Dedifferentiated amniotic fluid mesenchymal stem cell (primary cell): ENCODE measurements at regions not wholly inside any gene's neighbourhood (a gene's known extent, or its start where the extent isn't known, plus 50 kb on each side); places are given as distances from the start of the nearest gene placed in this dataset.
A peak's percentile ranks its signal among the peaks of the same experiment; 100 is the strongest.

Source experiments
- DNase-seq: peaks from one replicate; pipeline ENCODE4 v3.0.0-alpha.2; 2016; ENCODE audit errors: extremely low spot score

GRCh38 chr12:91853350-91854127 is 292.1 kb downstream of the BTG1 start:
- no peak for DNase-seq

DNA sequence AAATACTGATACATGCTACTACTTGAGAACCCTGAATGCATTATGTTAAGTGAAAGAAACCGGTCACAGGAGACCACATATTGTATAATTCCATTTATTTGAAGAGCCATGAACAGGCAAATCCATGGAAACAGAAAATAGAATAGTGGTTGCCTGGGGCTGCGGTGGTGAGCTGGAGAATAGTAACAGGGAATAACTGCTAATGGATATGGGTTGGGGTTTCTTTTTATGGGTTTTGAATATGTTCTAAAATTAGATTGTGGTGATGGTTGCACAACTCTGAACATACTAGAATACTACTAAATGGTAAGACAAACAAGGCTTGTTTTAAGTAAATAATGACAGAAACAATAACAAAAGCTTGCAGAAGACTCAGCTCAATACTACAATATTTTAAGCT is 293.0 kb downstream of the BTG1 start:
- DNase-seq = no peak

DNA sequence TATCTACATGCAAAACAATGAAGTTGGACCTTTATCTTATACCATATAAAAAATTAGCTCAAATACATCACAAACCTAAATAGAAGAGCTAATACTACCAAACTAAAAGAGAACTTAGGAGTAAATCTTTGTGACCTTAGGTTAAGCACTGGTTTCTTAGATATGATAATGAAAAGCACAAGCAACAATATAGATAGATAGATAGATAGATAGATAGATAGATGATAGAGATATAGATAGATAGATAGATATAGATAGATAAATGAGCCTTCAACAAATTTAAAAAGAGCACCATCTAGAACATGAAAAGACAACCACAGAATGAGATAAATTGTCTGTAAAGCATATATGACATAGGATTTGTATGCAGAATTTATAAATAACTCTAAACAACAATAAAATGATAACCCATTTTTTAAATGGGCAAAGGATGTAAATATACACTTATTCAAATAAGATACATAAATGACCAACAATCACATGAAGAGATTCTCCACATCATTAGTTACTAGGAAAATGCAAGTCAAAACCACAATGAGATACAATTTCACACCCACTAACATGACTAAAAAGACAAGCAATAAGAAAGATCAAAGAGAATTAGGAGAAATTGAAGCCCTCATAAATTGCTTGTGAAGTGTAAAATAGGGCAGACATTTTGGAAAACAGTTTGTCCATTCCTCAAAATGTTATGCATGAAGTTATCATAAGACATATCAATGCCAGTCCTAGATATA is 293.7 kb downstream of the BTG1 start:
- no peak for DNase-seq

DNA sequence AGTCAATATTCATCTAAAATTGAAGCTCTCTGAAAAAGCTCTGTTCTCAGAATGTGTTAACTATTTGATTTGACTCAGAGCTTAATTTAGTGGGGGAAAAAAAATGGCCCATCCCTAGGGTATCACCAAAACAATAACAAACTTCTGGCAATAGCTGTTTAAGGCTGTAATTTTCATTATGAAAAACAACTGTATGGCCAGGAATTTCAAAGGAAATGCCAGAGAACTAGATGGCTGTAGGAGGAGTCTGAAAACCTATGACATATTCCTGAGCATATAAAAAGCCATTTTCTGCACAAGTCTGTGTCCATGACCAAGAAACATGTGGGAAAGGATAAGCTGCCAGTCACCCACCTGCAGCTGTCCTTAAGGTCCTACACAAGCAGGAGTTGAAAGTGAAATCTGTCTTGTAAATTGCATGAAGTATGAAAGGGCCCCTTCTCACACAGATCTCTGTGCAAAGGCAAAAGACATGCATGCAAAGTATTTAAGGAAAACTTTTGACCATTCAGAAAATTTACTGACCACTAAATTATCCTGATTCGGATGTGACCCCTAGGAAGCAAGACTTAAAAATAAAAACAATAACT is 299.1 kb downstream of the BTG1 start:
- DNase-seq = no peak

DNA sequence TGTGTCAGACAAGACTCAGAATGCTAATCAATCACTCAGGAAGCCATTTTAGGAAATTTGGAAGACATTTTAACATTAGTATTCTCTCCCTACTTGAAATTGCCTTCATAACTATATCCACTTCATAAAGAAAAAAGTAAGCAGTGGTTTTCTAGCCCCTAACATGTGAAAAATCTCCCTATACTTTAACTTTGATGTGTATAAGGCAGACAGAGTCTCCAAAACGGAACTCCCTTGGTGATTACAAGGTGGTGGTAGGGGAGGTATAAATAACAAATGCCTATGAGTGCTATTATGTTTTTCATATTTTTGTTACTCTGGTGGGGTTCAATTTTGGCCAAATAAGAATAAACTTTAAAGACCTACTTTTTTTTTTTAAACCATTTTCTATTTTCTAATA is 300.3 kb downstream of the BTG1 start:
- DNase-seq = no peak

DNA sequence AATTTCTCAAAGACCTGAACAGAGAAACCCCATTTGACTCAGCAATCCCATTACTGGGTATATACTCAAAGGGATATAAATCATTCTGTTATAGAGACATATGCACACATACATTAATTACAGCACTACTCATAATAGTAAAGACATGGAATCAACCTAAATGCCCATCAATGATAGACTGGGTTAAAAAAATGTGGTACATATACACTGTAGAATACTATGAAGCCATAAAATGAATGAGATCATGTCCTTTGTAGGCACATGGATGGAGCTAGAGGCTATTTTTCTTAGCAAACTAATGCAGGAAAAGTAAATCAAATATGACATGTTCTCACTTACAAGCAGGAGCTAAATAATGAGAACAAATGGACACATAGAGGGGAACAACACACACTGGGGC is 303.8 kb downstream of the BTG1 start:
- no peak for DNase-seq

- no peak for DNase-seq
These were observed 308.9 kb downstream of the BTG1 start for GRCh38 chr12:91836696-91837095.

GRCh38 chr12:91836264-91836663 is 309.4 kb downstream of the BTG1 start:
- DNase-seq = no peak

DNA sequence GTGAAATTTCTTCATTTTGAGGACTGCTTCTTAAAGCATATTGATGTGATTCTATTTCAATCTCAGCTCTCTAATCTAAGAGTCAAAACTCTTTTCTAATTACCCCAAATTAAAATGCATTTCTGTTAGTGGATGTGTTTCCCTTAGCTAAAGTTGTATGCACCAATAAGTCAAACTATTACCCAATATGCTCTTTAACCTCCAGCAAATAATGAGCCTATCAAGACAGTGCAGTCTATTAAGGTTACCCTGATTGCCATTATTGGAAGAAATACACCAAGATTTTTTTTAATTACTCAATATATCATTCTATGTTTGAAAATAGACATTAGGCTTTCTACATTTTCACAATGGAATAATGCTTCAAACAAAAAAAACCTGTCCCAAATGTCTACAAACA is 310.0 kb downstream of the BTG1 start:
- DNase-seq = no peak

GRCh38 chr12:91833780-91834359 is 311.8 kb downstream of the BTG1 start:
- DNase-seq = no peak

DNA sequence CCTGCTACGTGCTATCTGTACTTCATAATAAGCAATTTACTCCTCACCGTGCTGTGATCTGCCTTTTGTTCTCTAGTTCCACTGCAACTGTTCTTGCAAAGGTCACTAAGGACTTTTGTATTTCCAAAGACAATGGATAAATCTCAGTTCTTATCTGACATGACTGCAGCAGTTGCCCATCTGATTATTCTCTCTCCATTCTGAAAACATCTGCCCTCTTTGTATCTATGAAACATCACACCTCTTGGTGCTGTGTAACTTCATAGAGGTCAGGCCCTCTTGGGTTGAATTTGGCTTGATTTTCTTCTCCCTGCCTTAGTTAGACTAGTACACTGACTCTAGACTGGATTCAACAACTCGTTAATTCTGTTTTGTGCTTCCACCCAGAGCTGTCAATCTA is 319.6 kb downstream of the BTG1 start:
- no peak for DNase-seq

- no peak for DNase-seq
These were observed 320.7 kb downstream of the BTG1 start for GRCh38 chr12:91824991-91825390.

DNA sequence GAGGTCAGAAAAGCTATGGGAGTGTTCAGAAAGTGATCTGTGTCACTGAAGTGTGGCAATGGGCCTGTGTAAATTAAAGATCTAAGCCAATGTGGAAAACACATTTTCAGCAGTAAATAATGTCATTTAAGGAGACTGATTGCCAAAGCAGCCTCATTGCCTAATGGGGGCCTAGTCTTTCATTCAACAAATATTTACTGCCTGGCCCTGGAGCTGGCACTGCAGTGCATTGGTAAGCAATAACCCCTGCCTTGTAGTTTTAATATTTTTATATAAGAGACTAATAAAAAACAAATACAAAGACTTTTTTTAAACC is 326.6 kb downstream of the BTG1 start:
- DNase-seq = no peak

DNA sequence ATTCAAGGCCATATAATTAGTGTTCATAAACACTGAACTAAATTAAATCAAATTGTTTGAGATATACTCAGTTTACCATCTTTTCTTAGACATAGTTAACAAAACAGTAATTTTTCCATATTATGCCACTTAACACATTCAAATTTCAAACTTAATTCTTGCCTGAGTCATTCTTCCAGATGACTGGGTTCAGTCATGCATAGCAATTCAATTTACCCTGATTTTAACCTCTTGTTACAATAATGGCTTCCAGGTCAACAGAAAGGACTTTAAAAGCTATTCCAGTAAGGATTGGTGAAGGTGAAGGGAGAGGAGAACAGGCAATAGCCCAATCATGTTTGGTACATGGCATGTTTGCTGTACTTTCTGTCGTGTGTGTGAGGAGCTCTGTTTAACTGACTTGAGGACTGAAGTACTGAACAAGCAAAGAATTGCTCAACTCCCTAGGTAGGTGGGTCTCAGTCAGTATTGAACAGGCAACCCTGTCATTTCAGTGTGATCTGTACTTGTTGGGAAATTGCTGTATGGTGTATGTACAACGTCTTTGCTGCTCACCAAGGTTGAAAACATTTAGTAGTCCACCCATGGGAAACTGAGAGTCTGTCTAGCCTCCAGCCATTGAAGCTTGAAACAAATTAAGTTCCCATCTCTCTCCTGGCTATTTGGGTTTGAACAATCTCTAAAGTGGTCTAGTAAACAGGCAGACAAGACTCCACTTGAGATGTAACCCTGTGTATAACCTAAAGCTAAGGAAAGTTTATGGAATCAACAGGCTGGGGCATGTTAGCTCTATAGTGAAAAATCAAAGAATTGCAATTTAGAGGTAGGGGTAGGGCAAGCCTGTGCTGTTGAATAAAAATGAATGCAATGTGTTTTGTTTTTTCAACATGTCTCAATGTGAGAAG is 327.2 kb downstream of the BTG1 start:
- DNase-seq = no peak

DNA sequence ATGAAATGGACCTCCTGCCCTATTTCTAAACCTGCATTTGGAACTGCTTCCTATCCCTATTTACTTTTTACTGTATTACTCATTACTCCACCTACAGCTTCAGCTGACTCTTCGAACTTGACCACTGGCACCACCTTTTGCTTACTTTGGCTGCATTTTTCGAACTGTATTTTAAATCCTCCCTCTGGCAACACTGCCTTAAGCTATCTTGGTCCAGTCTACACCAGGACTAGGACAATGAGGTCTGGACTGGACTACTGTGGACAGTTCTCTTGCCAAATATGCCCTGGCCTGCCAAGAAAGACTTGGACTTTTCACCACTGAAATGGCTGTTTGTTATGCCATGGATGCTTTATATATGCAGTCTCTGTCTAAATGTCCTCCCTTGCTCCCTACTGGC is 328.1 kb downstream of the BTG1 start:
- no peak for DNase-seq

DNA sequence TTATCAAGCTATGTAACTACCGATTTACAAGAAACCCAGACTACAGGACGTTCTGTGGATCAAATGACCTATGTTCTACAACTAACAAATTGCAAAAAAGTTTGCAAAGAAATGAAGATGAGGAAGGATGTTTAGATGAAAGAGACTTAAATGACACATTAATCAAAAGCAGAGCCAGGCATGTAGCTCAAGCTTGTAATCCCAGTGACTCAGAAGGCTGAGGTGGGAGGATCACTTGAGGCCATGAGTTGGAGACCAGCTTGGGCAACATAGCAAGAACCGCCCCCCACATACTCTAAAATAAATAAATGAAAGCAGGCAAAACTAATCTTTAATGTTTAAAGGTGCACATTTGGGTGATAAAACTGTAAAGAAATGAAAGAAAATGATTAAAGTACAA is 331.9 kb downstream of the BTG1 start:
- no peak for DNase-seq

DNA sequence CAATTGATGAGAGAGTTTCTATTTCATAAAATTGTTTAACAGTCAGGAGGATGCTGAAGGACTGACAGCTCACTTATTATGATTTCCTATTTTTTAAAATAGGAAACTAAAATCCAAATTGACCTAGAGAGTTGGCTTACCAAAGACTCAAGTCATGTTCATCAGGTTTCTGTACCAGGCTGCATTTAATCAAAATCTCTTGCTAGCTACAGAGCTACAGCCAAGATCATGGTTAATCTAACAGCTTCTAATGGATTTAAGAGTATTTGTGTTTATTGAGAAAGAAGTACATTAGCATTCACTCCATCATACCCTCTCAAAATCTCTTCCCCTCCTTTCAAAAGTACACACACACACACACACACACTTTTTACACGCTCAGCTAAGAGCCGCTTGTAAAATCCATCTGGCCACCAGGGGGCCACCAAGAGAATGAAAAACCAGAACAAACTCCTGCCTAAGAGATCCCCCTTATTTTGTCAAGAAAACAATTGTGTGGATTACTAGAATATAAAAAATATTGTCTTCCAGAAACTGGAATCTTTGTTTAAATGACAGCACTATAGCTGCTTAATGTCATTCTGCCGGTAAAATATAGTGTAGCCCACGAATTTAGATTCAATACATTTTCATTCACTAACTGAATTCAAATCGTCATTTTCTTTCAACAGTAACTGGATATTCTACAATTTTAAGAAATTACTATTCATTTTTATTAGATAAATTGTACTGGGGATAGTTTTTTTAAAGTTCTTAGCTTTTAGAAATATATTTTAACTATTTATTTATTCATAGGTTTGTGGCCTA is 334.0 kb downstream of the BTG1 start:
- DNase-seq = peak; percentile 67

DNA sequence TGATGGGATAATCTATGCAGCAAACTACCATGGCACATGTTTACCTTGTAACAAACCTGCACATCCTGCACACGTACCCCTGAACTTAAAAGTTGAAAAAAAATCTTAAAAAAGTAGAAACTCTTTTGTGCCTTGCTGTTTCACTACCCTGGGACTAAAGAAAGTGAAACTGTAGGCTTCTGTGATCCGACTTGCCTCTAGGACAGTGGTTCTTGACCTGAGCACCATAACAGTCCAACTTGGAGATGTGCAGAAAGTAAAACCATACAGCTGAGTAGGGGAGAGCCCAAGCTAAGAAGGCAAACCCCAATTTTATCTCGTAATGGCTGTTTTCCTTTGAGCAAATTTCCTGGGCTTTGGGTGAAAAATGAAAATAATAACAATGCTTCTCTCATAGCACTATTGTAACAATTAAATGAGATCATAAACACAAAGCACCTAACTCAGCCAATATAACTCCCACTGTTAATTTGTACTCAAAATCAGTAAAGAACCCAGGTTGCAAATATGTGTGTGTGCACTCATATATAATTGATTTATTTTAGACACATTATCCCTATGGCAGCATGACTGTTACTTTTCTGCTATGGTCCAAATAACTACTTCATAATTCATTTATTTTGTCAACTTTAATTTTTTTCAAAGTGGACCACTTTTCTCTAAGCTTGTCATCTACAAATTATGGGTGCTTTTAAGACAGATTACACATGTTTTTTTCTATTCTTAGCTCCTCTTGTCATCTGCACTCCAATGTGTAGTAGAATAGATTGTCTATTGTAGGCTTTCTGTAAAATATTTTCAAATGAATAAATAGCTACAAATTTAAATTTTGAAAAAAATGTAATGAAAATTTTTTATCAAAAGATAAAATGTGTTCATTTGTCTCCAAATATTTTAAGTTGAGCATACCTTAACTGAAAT is 334.9 kb downstream of the BTG1 start:
- no peak for DNase-seq

GRCh38 chr12:91810077-91810476 is 335.6 kb downstream of the BTG1 start:
- no peak for DNase-seq

DNA sequence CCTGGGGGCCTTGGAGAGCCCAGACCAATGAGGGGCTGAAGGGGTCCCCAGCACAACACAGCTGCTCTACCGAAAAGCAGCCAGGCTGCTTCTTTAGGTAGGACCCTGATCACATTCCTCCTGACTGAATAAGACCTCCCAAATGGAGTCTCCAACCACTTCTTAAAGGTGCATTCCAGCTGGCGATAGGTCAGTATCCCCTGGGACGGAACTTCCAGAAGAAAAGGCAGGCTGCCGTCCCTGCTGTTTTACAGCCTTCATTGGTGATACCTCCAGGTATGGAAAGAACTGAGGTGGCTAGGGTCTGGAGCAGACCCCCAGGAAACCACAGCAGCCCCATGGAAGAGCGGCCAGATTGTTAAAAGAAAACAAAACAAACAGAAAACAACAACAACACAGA is 340.6 kb downstream of the BTG1 start:
- no peak for DNase-seq
